ENCODE measurements at regions not wholly inside any gene's neighbourhood (a gene's known extent, or its start where the extent isn't known, plus 50 kb on each side); places are given as distances from the start of the nearest gene placed in this dataset.

DNA sequence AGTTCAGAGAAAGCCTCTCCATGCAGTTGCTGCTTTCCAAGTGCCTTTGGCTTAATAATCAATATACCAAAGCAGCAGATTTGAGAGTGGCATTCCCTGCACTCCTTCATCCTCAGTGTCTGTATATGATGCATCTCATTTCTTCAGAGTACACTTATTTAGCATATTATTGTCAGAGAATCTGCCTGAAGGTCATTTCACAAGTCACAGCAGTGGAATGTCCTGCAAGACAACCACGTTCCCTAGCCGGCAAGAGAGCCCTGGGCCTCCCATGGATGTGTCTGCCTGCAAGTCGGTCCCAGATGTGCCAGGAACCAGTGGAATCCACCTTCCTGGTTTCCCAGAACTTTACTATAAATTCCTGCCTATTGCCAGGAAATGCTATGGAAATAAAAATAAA, 289.4 kb upstream of the IGFBP3 start:
- no peaks in the 10 kb centered on the region for H3K27me3 ChIP-seq (ENCODE audit: control insufficient read depth, insufficient read depth, low read length)
- no peak for DNase-seq (ENCODE audit: low read depth)
- no peaks in the 10 kb centered on the region for H3K36me3 ChIP-seq (ENCODE audit: control insufficient read depth, insufficient read depth, low read length)
- TF ChIP-seq, protein P1, sequence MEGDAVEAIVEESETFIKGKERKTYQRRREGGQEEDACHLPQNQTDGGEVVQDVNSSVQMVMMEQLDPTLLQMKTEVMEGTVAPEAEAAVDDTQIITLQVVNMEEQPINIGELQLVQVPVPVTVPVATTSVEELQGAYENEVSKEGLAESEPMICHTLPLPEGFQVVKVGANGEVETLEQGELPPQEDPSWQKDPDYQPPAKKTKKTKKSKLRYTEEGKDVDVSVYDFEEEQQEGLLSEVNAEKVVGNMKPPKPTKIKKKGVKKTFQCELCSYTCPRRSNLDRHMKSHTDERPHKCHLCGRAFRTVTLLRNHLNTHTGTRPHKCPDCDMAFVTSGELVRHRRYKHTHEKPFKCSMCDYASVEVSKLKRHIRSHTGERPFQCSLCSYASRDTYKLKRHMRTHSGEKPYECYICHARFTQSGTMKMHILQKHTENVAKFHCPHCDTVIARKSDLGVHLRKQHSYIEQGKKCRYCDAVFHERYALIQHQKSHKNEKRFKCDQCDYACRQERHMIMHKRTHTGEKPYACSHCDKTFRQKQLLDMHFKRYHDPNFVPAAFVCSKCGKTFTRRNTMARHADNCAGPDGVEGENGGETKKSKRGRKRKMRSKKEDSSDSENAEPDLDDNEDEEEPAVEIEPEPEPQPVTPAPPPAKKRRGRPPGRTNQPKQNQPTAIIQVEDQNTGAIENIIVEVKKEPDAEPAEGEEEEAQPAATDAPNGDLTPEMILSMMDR (IDR thresholded peaks at IDR 0.05; ENCODE audit: insufficient read depth, low read depth, low read length): no peak
- POLR2A ChIA-PET: no interaction called here
- CTCF ChIA-PET: no interaction called here
- H3K4me3 ChIP-seq (ENCODE audit: low read depth, low read length): no peak overlapping the region

DNA sequence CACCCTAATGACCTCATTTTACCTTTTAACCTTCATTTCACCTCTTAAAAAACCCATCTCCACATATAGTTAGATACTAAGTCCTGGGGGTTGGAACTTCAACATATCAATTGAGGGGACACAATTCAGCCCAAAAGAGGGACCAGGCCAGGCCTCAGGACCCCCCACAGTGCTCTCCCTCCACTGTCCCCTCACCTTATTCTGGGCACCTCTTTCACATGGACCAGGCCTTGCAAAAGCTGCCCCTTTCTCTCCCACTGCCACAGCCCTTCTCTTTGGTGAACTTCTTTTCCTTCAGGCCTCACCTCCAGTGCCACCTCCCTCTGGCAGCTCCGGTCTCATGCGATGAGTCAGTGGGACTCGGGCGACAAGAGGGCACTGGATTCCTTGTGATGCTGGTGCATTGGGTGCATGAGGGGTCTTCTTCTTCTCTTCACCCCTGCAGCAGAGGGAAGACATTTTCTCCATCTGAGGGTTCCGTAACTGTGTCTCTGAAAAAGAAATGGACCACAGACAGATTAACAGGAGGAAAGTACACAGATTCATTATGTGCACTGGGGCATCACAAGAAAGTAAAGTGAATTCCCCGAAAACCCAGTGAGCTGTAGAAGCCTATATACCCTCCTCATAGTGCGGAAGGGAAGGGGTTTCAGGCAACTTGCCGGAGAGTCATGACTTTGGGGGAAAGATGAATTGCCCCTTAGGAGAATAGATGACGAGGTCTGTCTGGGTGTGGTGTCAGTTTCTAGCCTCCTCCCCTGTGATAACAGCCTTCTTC, 288.7 kb upstream of the IGFBP3 start:
- POLR2A ChIA-PET: no interaction called here
- Histone ChIP-seq H3K27me3 (ENCODE audit: control insufficient read depth, insufficient read depth, low read length) (no peaks in the 10 kb centered on the region), H3K36me3 (ENCODE audit: control insufficient read depth, insufficient read depth, low read length) (no peaks in the 10 kb centered on the region), H3K4me3 (ENCODE audit: low read depth, low read length) (no peak overlapping the region)
- TF ChIP-seq, protein P1 (IDR thresholded peaks at IDR 0.05; ENCODE audit: insufficient read depth, low read depth, low read length): no peak
- no peak for DNase-seq (ENCODE audit: low read depth)
- CTCF ChIA-PET: no interaction called here

DNA sequence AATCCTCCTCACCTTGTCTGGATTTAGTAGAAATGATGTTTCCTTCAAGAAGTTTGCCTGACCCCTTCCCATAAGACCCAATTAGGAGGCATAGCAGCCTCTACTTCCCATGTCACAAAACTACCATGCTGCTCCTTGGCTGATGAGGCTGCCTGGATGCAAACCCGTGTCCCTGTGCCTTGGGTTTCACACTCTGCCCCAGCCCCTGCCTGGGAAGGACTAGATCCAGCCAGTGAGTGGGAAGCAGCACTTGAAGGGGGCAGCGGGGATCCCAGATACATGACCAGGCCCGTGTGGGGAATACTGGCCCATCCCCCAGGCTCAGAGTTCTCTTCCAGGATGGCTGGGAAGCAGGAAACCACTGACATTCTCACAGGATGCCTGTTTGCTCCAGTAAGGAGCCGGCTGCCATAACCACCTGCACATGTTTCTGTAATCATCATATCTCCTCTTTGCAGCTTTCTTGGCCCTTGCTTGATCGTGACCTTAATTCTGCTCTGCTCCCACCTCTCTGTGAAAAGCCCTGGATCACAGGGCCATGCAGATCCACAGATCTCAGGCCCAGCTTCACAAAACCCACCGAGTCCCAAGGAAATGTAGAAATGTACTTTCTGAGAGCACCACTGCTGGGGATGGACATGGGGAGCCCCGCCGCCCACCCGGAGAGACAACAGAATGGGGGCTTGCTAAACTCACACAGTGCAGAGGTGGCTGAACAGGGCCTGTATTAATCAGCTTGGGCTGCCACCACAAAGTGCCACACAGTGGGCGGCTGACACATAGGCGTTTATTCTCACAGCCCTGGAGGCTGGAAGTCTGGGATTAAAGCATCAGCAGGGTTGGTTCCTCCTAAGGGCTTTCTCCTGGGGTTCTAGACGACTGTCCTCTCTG, 287.8 kb upstream of the IGFBP3 start:
- Histone ChIP-seq H3K36me3 (ENCODE audit: control insufficient read depth, insufficient read depth, low read length) (no peaks in the 10 kb centered on the region), H3K4me3 (ENCODE audit: low read depth, low read length) (no peak overlapping the region), H3K27me3 (ENCODE audit: control insufficient read depth, insufficient read depth, low read length) (no peaks in the 10 kb centered on the region)
- no peak for DNase-seq (ENCODE audit: low read depth)
- TF ChIP-seq, protein P1 (IDR thresholded peaks at IDR 0.05; ENCODE audit: insufficient read depth, low read depth, low read length): no peak
- ChIA-PET CTCF (no interaction called here), POLR2A (no interaction called here)

DNA sequence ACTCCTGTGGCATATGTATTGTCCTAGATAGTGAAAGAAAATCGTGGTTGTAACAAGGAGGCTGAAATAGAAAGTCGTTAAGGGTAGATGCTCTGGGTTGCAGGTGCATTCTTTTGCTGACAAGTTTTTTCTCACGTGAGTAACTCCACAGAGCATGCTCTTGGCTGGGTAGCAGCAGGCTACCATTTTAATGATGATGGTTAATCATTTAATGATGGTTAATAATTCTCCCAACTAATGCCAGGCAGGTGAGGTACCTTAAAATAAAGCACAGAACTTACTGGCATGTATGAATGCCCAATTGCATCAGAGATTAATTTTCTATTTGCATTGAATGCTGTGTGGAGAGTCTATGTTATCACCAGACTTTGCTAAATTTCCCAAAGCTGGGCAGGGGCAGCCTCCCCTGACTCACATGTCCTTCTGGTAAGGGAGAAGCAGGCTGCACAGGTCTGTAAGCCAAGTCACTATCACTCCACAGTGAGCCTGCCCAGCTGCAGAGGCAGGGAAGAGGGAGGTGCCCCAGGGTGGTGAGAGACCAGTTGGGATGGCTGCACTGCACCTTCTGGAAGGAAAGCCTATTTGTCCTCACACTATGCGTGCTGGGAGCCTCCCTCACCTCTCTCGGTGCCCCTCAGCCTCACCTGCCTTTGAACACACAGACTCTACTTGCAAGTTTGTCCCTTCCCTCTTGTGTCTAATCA, 287.0 kb upstream of the IGFBP3 start:
- ChIA-PET POLR2A (no interaction called here), CTCF (no interaction called here)
- DNase-seq (ENCODE audit: low read depth): no peak
- Histone ChIP-seq H3K4me3 (ENCODE audit: low read depth, low read length) (no peak overlapping the region), H3K36me3 (ENCODE audit: control insufficient read depth, insufficient read depth, low read length) (no peaks in the 10 kb centered on the region), H3K27me3 (ENCODE audit: control insufficient read depth, insufficient read depth, low read length) (no peaks in the 10 kb centered on the region)
- TF ChIP-seq, protein P1 (IDR thresholded peaks at IDR 0.05; ENCODE audit: insufficient read depth, low read depth, low read length): no peak

DNA sequence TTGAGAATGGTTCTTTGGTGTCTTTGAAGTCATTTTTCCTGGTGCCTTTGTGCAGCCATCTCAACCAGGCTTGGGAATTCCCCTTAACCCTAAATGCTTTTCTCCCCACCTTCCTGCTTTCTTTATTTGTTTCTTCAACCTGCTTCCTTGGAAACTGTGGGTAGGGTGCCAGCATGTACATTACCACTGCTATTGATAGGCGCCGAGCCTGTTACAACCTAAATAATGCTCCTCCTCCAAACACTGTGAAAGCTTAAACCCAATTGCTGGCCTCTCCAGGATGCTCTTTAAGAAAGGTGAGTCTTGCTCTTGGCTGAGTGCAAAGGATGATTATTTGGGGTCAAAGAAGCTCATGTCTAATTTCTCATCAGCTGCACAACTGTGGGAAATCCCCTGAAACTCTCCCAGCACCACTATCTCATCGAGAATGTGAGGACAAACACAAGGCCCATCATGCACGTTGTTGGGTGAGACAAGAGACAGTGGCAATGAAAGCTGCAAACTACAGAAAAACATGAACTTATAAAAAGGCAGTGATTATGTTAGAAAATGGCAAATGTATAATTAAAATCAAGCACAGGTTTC, 285.5 kb upstream of the IGFBP3 start:
- H3K27me3 ChIP-seq (ENCODE audit: control insufficient read depth, insufficient read depth, low read length): no peaks in the 10 kb centered on the region
- H3K4me3 ChIP-seq (ENCODE audit: low read depth, low read length): no peak overlapping the region
- H3K36me3 ChIP-seq (ENCODE audit: control insufficient read depth, insufficient read depth, low read length): no peaks in the 10 kb centered on the region
- no peak for DNase-seq (ENCODE audit: low read depth)
- CTCF ChIA-PET: no interaction called here
- POLR2A ChIA-PET: no interaction called here
- TF ChIP-seq, protein P1 (IDR thresholded peaks at IDR 0.05; ENCODE audit: insufficient read depth, low read depth, low read length): no peak
